GM12892 (cell line): ENCODE measurements at regions not wholly inside any gene's neighbourhood (a gene's known extent, or its start where the extent isn't known, plus 50 kb on each side); places are given as distances from the start of the nearest gene placed in this dataset.

Experiments used
- POLR2A ChIP-seq: IDR thresholded peaks from 2 replicates; pipeline ENCODE4 v1.6.1; 2011; ENCODE audit warnings: low read depth, low read length, control low read depth
- POLR2AphosphoS5 ChIP-seq: IDR thresholded peaks from 2 replicates; pipeline ENCODE4 v1.6.1; 2011; ENCODE audit warnings: low read depth, low read length, control low read depth
- TAF1 ChIP-seq: IDR thresholded peaks from 2 replicates; pipeline ENCODE4 v1.6.1; 2011; ENCODE audit warnings: low read depth, mild to moderate bottlenecking, control low read depth, low read length, borderline replicate concordance

DNA sequence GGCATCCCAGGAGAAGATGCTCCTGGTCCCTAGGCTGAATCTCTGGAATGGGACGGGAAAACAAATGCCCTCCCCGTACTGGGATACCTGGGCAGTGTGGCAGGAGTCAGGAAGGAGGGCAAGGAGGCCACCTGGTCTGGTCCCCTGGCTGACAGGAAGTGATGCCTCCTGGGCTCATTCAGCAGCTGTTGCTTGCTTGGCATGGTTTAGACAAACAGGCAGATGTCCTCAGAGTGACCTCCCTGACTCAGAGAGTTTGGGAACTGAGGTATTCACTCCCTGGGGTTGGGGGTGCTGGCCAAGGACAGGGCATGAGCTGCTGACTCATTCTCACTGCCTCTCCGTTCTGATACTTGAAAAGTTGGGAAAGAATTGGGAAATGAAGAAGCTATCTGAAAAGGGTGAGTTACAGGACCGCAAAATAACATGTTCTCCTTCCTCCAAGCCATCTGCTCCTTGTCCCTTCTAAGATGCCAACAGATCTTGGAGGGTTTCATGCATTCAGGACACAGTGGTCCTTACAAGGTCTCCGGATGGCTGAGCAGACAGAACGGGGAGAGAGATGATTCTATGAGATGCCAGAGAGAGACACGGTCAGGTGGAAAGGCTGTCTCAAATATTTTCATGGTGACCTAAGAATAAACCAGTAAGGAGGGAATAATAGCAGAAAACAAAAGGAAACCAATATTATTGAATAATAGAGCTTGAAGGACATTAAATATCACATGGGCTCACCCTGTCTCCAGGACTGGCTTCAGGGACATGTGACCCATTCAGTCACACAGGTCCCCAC, 534.5 kb downstream of the BNC2 start:
- TF ChIP-seq POLR2A (no peak), TAF1 (no peak), POLR2AphosphoS5 (no peak)
